ENCODE measurements at regions not wholly inside any gene's neighbourhood (a gene's known extent, or its start where the extent isn't known, plus 50 kb on each side); places are given as distances from the start of the nearest gene placed in this dataset.

DNA sequence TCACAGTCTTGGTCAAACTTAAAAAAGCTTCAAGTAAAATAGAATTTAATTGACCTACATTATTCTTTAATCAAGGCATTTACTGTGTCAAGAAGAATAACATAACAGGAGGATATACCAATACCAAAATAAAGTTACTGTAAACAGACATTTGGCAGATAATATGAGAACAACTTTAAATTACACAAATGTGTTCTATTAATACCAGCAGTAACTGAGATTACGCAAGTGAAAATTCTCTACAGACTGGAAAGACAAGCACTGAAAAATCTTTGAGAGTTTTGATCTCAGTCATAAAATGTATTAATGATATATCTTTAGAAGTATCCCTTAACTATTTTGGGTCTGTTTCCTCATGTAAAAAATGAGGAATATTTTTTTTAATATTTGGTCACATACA, 169.2 kb upstream of the SOX5 start:
- no peak for TF ChIP-seq EZH2 (IDR thresholded peaks at IDR 0.05; ENCODE audit: insufficient read depth, low read length)
- TF ChIP-seq, protein P1, sequence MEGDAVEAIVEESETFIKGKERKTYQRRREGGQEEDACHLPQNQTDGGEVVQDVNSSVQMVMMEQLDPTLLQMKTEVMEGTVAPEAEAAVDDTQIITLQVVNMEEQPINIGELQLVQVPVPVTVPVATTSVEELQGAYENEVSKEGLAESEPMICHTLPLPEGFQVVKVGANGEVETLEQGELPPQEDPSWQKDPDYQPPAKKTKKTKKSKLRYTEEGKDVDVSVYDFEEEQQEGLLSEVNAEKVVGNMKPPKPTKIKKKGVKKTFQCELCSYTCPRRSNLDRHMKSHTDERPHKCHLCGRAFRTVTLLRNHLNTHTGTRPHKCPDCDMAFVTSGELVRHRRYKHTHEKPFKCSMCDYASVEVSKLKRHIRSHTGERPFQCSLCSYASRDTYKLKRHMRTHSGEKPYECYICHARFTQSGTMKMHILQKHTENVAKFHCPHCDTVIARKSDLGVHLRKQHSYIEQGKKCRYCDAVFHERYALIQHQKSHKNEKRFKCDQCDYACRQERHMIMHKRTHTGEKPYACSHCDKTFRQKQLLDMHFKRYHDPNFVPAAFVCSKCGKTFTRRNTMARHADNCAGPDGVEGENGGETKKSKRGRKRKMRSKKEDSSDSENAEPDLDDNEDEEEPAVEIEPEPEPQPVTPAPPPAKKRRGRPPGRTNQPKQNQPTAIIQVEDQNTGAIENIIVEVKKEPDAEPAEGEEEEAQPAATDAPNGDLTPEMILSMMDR (IDR thresholded peaks at IDR 0.05; ENCODE audit: insufficient read depth, low read depth, low read length) = no peak
